Astrocyte (in vitro differentiated cells and primary cell): ENCODE measurements at regions not wholly inside any gene's neighbourhood (a gene's known extent, or its start where the extent isn't known, plus 50 kb on each side); places are given as distances from the start of the nearest gene placed in this dataset.

Experiments used
- DNase-seq: peaks from one replicate; pipeline ENCODE4 v3.0.0-alpha.2; 2010; ENCODE audit warnings: low read depth
- FAIRE-seq: peaks from 2 replicates; lab custom pipeline; 2011; peaks lifted over from hg19 to GRCh38; lab: Jason Lieb, UNC
- H2AFZ ChIP-seq: 2 replicates; pipeline ENCODE4 v1.6.0; 2012; ENCODE audit warnings: low read depth, low read length, inconsistent platforms
- H3K27ac ChIP-seq: 2 replicates; pipeline ENCODE4 v1.5.1; 2011; ENCODE audit warnings: low read depth, low read length, inconsistent platforms
- H3K27me3 ChIP-seq: 2 replicates; pipeline ENCODE4 v1.6.0; 2011; ENCODE audit warnings: low read length, inconsistent platforms; ENCODE audit not compliant: insufficient read depth
- H3K36me3 ChIP-seq: 2 replicates; pipeline ENCODE4 v1.5.1; 2011; ENCODE audit warnings: low read length, inconsistent platforms; ENCODE audit not compliant: insufficient read depth
- H3K4me1 ChIP-seq: 2 replicates; pipeline ENCODE4 v1.5.1; 2011; ENCODE audit warnings: low read length, inconsistent platforms; ENCODE audit not compliant: insufficient read depth
- H3K4me2 ChIP-seq: 2 replicates; pipeline ENCODE4 v1.6.0; 2012; ENCODE audit warnings: low read length, inconsistent platforms
- H3K4me3 ChIP-seq: 2 replicates; pipeline ENCODE4 v1.5.1; 2011; ENCODE audit warnings: low read depth, mild to moderate bottlenecking, low read length, inconsistent platforms; ENCODE audit not compliant: insufficient read depth
- H3K79me2 ChIP-seq: 2 replicates; pipeline ENCODE4 v1.6.0; 2012; ENCODE audit warnings: mild to moderate bottlenecking, low read length, inconsistent platforms; ENCODE audit not compliant: insufficient read depth
- H3K9ac ChIP-seq: 2 replicates; pipeline ENCODE4 v1.6.0; 2012; ENCODE audit warnings: mild to moderate bottlenecking, low read length, inconsistent platforms
- H3K9me3 ChIP-seq: 2 replicates; pipeline ENCODE4 v1.5.1; 2012; ENCODE audit warnings: low read depth, mild to moderate bottlenecking, low read length, inconsistent platforms; ENCODE audit not compliant: insufficient read depth
- H4K20me1 ChIP-seq: 2 replicates; pipeline ENCODE4 v1.6.0; 2012; ENCODE audit warnings: low read length, inconsistent platforms; ENCODE audit not compliant: insufficient read depth
- H3K27ac Mint-ChIP-seq: one replicate; pipeline ENCODE4 v1.8.0; 2021; ENCODE audit warnings: mild to moderate bottlenecking, mixed read lengths; ENCODE audit not compliant: unreplicated experiment
- H3K27me3 Mint-ChIP-seq: one replicate; pipeline ENCODE4 v1.8.0; 2021; ENCODE audit warnings: low read depth, mixed read lengths; ENCODE audit not compliant: unreplicated experiment
- H3K36me3 Mint-ChIP-seq: one replicate; pipeline ENCODE4 v1.8.0; 2021; ENCODE audit warnings: low read depth, mixed read lengths; ENCODE audit not compliant: unreplicated experiment
- H3K4me1 Mint-ChIP-seq: one replicate; pipeline ENCODE4 v1.8.0; 2021; ENCODE audit warnings: low read depth, mixed read lengths; ENCODE audit not compliant: unreplicated experiment
- H3K4me3 Mint-ChIP-seq: one replicate; pipeline ENCODE4 v1.8.0; 2021; ENCODE audit warnings: mild to moderate bottlenecking, moderate library complexity, mixed read lengths; ENCODE audit not compliant: unreplicated experiment
- H3K9me3 Mint-ChIP-seq: one replicate; pipeline ENCODE4 v1.8.0; 2021; ENCODE audit warnings: mild to moderate bottlenecking, mixed read lengths; ENCODE audit not compliant: unreplicated experiment
- EZH2 ChIP-seq: IDR thresholded peaks from 2 replicates; pipeline ENCODE4 v1.6.1; 2012; ENCODE audit warnings: mild to moderate bottlenecking, low read length, inconsistent platforms; ENCODE audit not compliant: insufficient read depth
- TF ChIP-seq, protein P1 (sequence below): IDR thresholded peaks from 2 replicates; pipeline ENCODE4 v1.5.1; 2011; ENCODE audit warnings: low read depth, mild to moderate bottlenecking, inconsistent platforms, low read length, moderate library complexity; ENCODE audit not compliant: insufficient read depth

DNA sequence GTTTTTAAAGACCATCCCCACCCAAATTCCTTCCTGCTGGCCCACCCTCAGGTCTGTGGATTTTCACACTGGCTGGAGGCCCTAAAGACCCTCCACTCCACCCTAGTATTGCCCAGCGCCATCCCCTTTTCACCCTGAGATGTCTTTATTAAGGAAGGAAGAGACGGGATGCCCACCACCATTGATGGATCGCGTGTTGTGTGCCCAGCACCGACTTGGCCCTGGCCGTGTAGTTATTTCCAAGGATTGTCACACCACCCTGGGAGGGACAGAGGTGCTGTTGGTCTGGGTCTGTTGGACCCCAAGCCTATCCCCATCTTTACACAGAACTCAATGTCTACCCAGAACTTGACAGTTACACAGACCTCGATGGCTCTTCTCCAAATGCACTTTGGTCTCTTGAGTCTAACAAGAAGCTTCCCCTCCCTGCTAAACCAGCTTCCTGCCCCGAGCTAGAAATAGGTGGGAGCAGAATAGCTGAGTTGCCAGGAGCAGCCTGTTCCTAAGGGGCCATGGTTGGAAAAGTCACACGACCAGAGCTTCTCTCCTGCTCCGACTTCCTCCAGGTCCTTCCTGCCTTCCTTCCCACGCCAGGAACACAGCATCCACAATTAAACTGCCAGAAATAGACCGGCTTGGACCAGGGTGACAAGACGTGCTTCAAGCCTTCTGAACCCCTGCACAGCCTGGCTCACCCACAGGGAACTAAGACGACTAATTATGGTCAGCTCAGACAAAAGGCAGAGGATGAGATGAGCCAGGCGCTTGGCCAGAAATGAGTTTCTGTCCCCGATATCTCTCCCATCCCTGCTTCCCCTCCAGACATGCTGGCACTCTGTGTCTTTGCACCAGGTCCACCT is 139.5 kb upstream of the CHST15 start:
- H4K20me1 ChIP-seq, result no peaks in the 10 kb centered on the region
- H3K9me3 ChIP-seq, result peaks cover 13% of the 10 kb centered on the region
- DNase-seq, result no peak
- H2AFZ ChIP-seq, result no peak overlapping the region
- no peak for FAIRE-seq
- H3K4me1 ChIP-seq, result no peaks in the 10 kb centered on the region
- TF ChIP-seq, protein P1, sequence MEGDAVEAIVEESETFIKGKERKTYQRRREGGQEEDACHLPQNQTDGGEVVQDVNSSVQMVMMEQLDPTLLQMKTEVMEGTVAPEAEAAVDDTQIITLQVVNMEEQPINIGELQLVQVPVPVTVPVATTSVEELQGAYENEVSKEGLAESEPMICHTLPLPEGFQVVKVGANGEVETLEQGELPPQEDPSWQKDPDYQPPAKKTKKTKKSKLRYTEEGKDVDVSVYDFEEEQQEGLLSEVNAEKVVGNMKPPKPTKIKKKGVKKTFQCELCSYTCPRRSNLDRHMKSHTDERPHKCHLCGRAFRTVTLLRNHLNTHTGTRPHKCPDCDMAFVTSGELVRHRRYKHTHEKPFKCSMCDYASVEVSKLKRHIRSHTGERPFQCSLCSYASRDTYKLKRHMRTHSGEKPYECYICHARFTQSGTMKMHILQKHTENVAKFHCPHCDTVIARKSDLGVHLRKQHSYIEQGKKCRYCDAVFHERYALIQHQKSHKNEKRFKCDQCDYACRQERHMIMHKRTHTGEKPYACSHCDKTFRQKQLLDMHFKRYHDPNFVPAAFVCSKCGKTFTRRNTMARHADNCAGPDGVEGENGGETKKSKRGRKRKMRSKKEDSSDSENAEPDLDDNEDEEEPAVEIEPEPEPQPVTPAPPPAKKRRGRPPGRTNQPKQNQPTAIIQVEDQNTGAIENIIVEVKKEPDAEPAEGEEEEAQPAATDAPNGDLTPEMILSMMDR, result no peak
- TF ChIP-seq EZH2, result no peak
- Mint-ChIP-seq H3K4me1 (no peaks in the 10 kb centered on the region), H3K27ac (no peak overlapping the region), H3K36me3 (no peaks in the 10 kb centered on the region), H3K4me3 (no peak overlapping the region), H3K27me3 (peaks cover 26% of the 10 kb centered on the region), H3K9me3 (peaks cover 18% of the 10 kb centered on the region)
- no peaks in the 10 kb centered on the region for H3K79me2 ChIP-seq
- no peak overlapping the region for H3K27ac ChIP-seq
- H3K27me3 ChIP-seq, result no peaks in the 10 kb centered on the region
- H3K36me3 ChIP-seq, result no peaks in the 10 kb centered on the region
- H3K4me2 ChIP-seq, result no peak overlapping the region
- H3K4me3 ChIP-seq, result no peak overlapping the region
- H3K9ac ChIP-seq, result no peak overlapping the region

DNA sequence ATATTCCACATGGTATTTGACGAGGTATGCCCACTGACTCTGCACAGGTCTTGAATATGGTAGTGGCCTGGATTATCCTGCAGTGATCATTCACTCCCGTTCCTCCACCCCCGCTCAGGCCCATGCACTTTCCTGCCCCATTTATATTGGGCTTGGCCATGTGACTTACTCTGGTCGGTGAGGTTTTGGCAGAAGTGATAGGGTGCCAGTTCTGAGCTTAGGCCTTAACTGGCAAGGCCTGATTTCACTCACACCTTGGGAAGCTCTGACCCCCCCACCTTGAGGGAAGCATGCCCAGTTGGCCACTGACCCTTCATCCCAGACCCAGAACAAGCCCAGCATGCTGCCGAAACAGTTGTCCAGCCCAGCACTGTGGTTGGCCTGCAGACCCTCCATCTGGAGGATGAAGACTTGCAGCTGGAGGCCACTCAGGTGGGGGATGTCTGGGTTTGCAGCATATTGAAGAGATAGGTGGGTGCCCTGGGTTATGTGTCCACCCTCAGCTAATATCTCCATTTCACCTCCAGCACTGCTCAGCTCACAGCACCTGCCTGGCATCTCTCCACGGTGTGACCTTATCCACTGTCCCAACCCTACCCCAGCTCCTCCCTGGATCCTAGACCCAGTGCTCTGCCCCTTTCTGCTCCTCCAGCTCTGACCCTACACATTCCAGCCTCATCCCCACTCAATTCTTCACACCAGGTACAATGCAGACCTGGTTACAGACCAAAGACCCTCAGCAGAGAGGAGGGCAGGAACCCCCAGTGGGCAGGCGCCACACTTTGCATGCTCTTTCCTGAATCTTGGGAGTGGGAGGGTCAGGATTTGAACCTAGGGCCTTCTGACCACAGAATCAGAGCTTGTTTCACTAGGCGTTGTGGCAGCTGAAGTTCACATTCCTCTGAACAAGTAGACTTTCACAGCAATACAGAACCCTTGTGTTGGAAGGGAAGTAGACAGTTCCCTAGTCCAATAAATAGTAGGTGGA is 138.1 kb upstream of the CHST15 start:
- H3K4me1 ChIP-seq, result no peaks in the 10 kb centered on the region
- no peak overlapping the region for H3K27ac ChIP-seq
- no peaks in the 10 kb centered on the region for H3K79me2 ChIP-seq
- H3K27me3 Mint-ChIP-seq, result peaks cover 26% of the 10 kb centered on the region
- no peaks in the 10 kb centered on the region for H3K27me3 ChIP-seq
- no peak overlapping the region for H3K27ac Mint-ChIP-seq
- H3K36me3 ChIP-seq, result no peaks in the 10 kb centered on the region
- peaks cover 16% of the 10 kb centered on the region for H3K9me3 ChIP-seq
- no peaks in the 10 kb centered on the region for H4K20me1 ChIP-seq
- H3K4me1 Mint-ChIP-seq, result no peaks in the 10 kb centered on the region
- no peak overlapping the region for H3K9ac ChIP-seq
- no peak overlapping the region for H3K4me2 ChIP-seq
- no peak overlapping the region for H3K4me3 Mint-ChIP-seq
- no peak overlapping the region for H2AFZ ChIP-seq
- H3K9me3 Mint-ChIP-seq, result peaks cover 21% of the 10 kb centered on the region
- FAIRE-seq (no peak), DNase-seq (no peak)
- H3K4me3 ChIP-seq, result no peak overlapping the region
- TF ChIP-seq EZH2, result no peak
- no peaks in the 10 kb centered on the region for H3K36me3 Mint-ChIP-seq

DNA sequence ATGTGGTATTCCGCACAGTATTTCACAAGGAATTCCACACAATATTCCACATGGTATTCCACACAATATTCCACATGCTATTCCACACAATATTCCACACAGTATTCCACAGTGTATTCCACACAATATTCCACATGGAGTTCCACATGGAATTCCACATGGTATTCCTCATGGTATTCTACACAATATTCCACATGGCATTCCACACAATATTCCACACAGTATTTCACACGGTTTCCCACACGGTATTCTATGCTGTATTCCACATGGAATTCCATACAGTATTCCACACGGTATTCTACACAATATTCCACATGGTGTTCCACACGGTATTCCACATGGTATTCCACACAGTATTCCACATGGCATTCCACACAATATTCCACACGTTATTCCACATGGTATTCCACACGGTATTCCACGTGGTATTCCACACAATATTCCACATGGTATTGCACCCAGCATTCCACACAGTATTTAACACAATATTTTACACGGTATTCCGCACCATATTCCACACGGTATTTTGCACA is 137.3 kb upstream of the CHST15 start:
- H3K27me3 ChIP-seq, result no peaks in the 10 kb centered on the region
- DNase-seq (no peak), FAIRE-seq (peak; percentile 62)
- H3K36me3 Mint-ChIP-seq, result no peaks in the 10 kb centered on the region
- H3K4me3 Mint-ChIP-seq, result no peak overlapping the region
- H2AFZ ChIP-seq, result no peak overlapping the region
- TF ChIP-seq, protein P1, result no peak
- TF ChIP-seq EZH2, result no peak
- no peak overlapping the region for H3K4me3 ChIP-seq
- no peak overlapping the region for H3K4me2 ChIP-seq
- no peaks in the 10 kb centered on the region for H4K20me1 ChIP-seq
- H3K36me3 ChIP-seq, result no peaks in the 10 kb centered on the region
- H3K27ac Mint-ChIP-seq, result no peak overlapping the region
- no peak overlapping the region for H3K9ac ChIP-seq
- no peaks in the 10 kb centered on the region for H3K4me1 Mint-ChIP-seq
- peaks cover 17% of the 10 kb centered on the region for H3K9me3 ChIP-seq
- peaks cover 26% of the 10 kb centered on the region for H3K9me3 Mint-ChIP-seq
- H3K27me3 Mint-ChIP-seq, result peaks cover 25% of the 10 kb centered on the region
- no peak overlapping the region for H3K27ac ChIP-seq
- H3K79me2 ChIP-seq, result no peaks in the 10 kb centered on the region
- H3K4me1 ChIP-seq, result no peaks in the 10 kb centered on the region
